Osteoblast (primary cell): ENCODE measurements at regions not wholly inside any gene's neighbourhood (a gene's known extent, or its start where the extent isn't known, plus 50 kb on each side); places are given as distances from the start of the nearest gene placed in this dataset.

Experiments used
- DNase-seq: peaks from one replicate; pipeline ENCODE4 v3.0.0; 2011; ENCODE audit warnings: low spot score, mixed read lengths; ENCODE audit not compliant: insufficient read length; ENCODE audit errors: missing footprints
- H2AFZ ChIP-seq: 2 replicates; pipeline ENCODE4 v1.6.0; 2011; ENCODE audit warnings: mild to moderate bottlenecking, low read length
- H3K27ac ChIP-seq: 2 replicates; pipeline ENCODE4 v1.5.1; 2011; ENCODE audit warnings: mild to moderate bottlenecking, low read depth, low read length, moderate library complexity
- H3K27me3 ChIP-seq: 2 replicates; pipeline ENCODE4 v1.6.0; 2012; ENCODE audit warnings: mild to moderate bottlenecking, control low read depth, inconsistent platforms, low read length, moderate library complexity; ENCODE audit not compliant: insufficient read depth
- H3K36me3 ChIP-seq: 2 replicates; pipeline ENCODE4 v1.5.1; 2011; ENCODE audit warnings: mild to moderate bottlenecking, low read length, control low read depth, moderate library complexity; ENCODE audit not compliant: insufficient read depth
- H3K4me1 ChIP-seq: 2 replicates; pipeline ENCODE4 v1.5.1; 2011; ENCODE audit warnings: mild to moderate bottlenecking, low read length, control low read depth, moderate library complexity; ENCODE audit not compliant: insufficient read depth
- H3K4me2 ChIP-seq: 2 replicates; pipeline ENCODE4 v1.6.0; 2011; ENCODE audit warnings: mild to moderate bottlenecking, low read length; ENCODE audit not compliant: insufficient read depth
- H3K4me3 ChIP-seq: fragments of 200-600 bp; sonication (generic); 3 replicates; pipeline ENCODE4 v1.5.1; 2012; ENCODE audit warnings: mild to moderate bottlenecking, low read length, inconsistent platforms; ENCODE audit not compliant: insufficient read depth
- H3K79me2 ChIP-seq: 2 replicates; pipeline ENCODE4 v1.6.0; 2012; ENCODE audit warnings: mild to moderate bottlenecking, low read length, control low read depth, inconsistent platforms; ENCODE audit not compliant: insufficient read depth
- H3K9me3 ChIP-seq: 2 replicates; pipeline ENCODE4 v1.5.1; 2011; ENCODE audit warnings: low read depth, low read length, control low read depth
- H4K20me1 ChIP-seq: 2 replicates; pipeline ENCODE4 v1.6.0; 2012; ENCODE audit warnings: mild to moderate bottlenecking, low read length, control low read depth; ENCODE audit not compliant: insufficient read depth
- CTCF ChIP-seq: IDR thresholded peaks from 2 replicates; pipeline ENCODE4 v1.5.1; 2011; ENCODE audit warnings: mild to moderate bottlenecking, low read depth, low read length, moderate library complexity; ENCODE audit errors: extremely low read depth

- no peak overlapping the region for H3K4me2 ChIP-seq
- H2AFZ ChIP-seq = no peak overlapping the region
- H3K27me3 ChIP-seq = no peaks in the 10 kb centered on the region
- H3K4me1 ChIP-seq = no peaks in the 10 kb centered on the region
- H3K4me3 ChIP-seq = no peak overlapping the region
- no peak for DNase-seq
- H3K27ac ChIP-seq = no peak overlapping the region
- H4K20me1 ChIP-seq = no peaks in the 10 kb centered on the region
- no peaks in the 10 kb centered on the region for H3K79me2 ChIP-seq
- no peaks in the 10 kb centered on the region for H3K9me3 ChIP-seq
- no peaks in the 10 kb centered on the region for H3K36me3 ChIP-seq
- TF ChIP-seq CTCF = no peak
Observed at GRCh38 chr1:208329300-208329699, 85.1 kb upstream of the PLXNA2 start.

- Histone ChIP-seq H3K9me3 (no peaks in the 10 kb centered on the region), H4K20me1 (no peaks in the 10 kb centered on the region), H3K79me2 (no peaks in the 10 kb centered on the region), H3K4me3 (no peak overlapping the region), H3K27ac (no peak overlapping the region), H3K4me2 (no peak overlapping the region), H3K27me3 (no peaks in the 10 kb centered on the region), H3K4me1 (no peaks in the 10 kb centered on the region), H3K36me3 (no peaks in the 10 kb centered on the region), H2AFZ (no peak overlapping the region)
- no peak for TF ChIP-seq CTCF
- no peak for DNase-seq
Observed at GRCh38 chr1:208332036-208332773, 88.0 kb upstream of the PLXNA2 start.

DNA sequence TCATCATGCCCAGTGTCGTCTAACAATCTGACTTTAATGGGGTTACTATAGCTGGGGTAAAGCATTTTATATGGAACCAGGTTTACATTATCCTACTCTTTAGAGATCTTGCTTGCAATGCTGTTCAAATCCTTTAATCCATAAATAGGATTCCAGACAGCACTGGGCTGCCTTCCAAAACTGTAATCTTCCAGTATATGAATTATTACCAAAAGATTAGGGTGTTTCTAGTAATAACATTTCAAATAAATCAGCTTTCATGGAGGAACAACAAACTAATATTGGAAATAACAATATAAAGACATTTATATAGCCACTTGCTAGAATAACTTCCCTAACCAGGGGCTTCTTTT is 88.6 kb upstream of the PLXNA2 start:
- no peak overlapping the region for H3K4me3 ChIP-seq

DNA sequence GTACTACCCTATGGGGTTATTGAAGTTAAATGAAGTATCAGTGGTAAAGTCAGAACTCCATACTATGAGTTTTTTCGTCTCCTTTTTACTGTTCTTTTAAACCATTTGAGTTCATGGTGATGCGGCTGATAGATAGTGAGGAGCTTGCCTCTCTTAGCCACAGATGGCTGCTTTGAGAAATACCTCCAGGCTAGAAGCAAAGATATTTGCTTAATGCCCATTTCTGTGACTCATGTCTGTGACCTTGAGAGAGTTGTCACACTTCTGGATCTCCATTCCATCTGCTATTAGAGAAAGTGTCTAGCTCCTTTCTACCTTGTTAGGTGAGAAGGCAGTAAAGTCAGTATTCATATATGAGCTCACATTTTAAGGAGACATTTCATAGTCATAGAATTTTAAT is 89.5 kb upstream of the PLXNA2 start:
- no peaks in the 10 kb centered on the region for H3K27me3 ChIP-seq
- no peak for TF ChIP-seq CTCF
- no peak overlapping the region for H2AFZ ChIP-seq
- H3K36me3 ChIP-seq = no peaks in the 10 kb centered on the region
- no peaks in the 10 kb centered on the region for H3K9me3 ChIP-seq
- no peaks in the 10 kb centered on the region for H4K20me1 ChIP-seq
- H3K27ac ChIP-seq = no peak overlapping the region
- H3K4me3 ChIP-seq = no peak overlapping the region
- no peaks in the 10 kb centered on the region for H3K79me2 ChIP-seq
- DNase-seq = no peak
- no peak overlapping the region for H3K4me2 ChIP-seq
- no peaks in the 10 kb centered on the region for H3K4me1 ChIP-seq

More for the DNA sequence above, 88.6 kb upstream of the PLXNA2 start:
- no peaks in the 10 kb centered on the region for H3K9me3 ChIP-seq
- no peaks in the 10 kb centered on the region for H4K20me1 ChIP-seq
- no peak overlapping the region for H2AFZ ChIP-seq
- TF ChIP-seq CTCF = no peak
- no peak for DNase-seq
- H3K4me2 ChIP-seq = no peak overlapping the region
- no peaks in the 10 kb centered on the region for H3K4me1 ChIP-seq
- no peaks in the 10 kb centered on the region for H3K27me3 ChIP-seq
- H3K79me2 ChIP-seq = no peaks in the 10 kb centered on the region
- no peaks in the 10 kb centered on the region for H3K36me3 ChIP-seq
- H3K27ac ChIP-seq = no peak overlapping the region
